SK-N-MC (cell line): ENCODE measurements at regions not wholly inside any gene's neighbourhood (a gene's known extent, or its start where the extent isn't known, plus 50 kb on each side); places are given as distances from the start of the nearest gene placed in this dataset.

ENCODE experiments used
- EZH2 ChIP-seq: fragments of 200-600 bp; sonication (generic); IDR thresholded peaks from one replicate; pipeline ENCODE4 v1.6.1; 2017; ENCODE audit warnings: antibody characterized with exemption
- POLR2AphosphoS5 ChIP-seq: IDR thresholded peaks from 2 replicates; pipeline ENCODE4 v1.6.1; 2012; ENCODE audit warnings: mild to moderate bottlenecking, low read depth, low read length, borderline replicate concordance

- TF ChIP-seq EZH2 (no peak), POLR2AphosphoS5 (no peak)
Measured at GRCh38 chr2:136358576-136358975, 240.6 kb upstream of the CXCR4 start.
